Activated CD8-positive, alpha-beta T cell treated with anti-CD3 and anti-CD28 coated beads for 36 hours (primary cell): ENCODE measurements at regions not wholly inside any gene's neighbourhood (a gene's known extent, or its start where the extent isn't known, plus 50 kb on each side); places are given as distances from the start of the nearest gene placed in this dataset.

Source experiments
- ATAC-seq: fragments of 200-7000 bp; cut with Tn5 transposase; one replicate; pipeline ENCODE4 v1.10.0; 2021; ENCODE audit warnings: mild to moderate bottlenecking, moderate library complexity
- CTCF ChIA-PET: fragments of 350-600 bp; sonication (Branson Sonifier 250); formaldehyde crosslinking; loops from one replicate; lab custom pipeline; 2021; ENCODE audit warnings: antibody characterized with exemption; lab: Charles Lee
- POLR2A ChIA-PET: fragments of 350-600 bp; sonication (Branson Sonifier 250); formaldehyde crosslinking; loops from one replicate; lab custom pipeline; 2021; ENCODE audit warnings: antibody characterized with exemption; lab: Charles Lee
- DNase-seq: peaks from one replicate; pipeline ENCODE4 v3.0.0-alpha.2; 2020
- H3K27ac Mint-ChIP-seq: one replicate; pipeline ENCODE4 v1.8.0; 2021; ENCODE audit warnings: mild to moderate bottlenecking, mixed read lengths
- H3K27me3 Mint-ChIP-seq: one replicate; pipeline ENCODE4 v1.8.0; 2021; ENCODE audit warnings: mixed read lengths
- H3K36me3 Mint-ChIP-seq: one replicate; pipeline ENCODE4 v1.8.0; 2021; ENCODE audit warnings: low read depth, mixed read lengths
- H3K4me1 Mint-ChIP-seq: one replicate; pipeline ENCODE4 v1.8.0; 2021; ENCODE audit warnings: low read depth, mixed read lengths
- H3K4me3 Mint-ChIP-seq: one replicate; pipeline ENCODE4 v1.8.0; 2021; ENCODE audit warnings: mild to moderate bottlenecking, moderate library complexity, mixed read lengths
- H3K9me3 Mint-ChIP-seq: one replicate; pipeline ENCODE4 v1.8.0; 2021; ENCODE audit warnings: mixed read lengths
- intact Hi-C: fragments of 100-400 bp; cut with micrococcal nuclease; formaldehyde crosslinking; loops from one replicate; pipeline ENCODE4 v1.10.0; 2022
- TF ChIP-seq, protein P1 (sequence below): fragments of 200-600 bp; IDR thresholded peaks from one replicate; pipeline ENCODE4 v1.8.0; 2022; ENCODE audit warnings: antibody characterized with exemption, mild to moderate bottlenecking

DNA sequence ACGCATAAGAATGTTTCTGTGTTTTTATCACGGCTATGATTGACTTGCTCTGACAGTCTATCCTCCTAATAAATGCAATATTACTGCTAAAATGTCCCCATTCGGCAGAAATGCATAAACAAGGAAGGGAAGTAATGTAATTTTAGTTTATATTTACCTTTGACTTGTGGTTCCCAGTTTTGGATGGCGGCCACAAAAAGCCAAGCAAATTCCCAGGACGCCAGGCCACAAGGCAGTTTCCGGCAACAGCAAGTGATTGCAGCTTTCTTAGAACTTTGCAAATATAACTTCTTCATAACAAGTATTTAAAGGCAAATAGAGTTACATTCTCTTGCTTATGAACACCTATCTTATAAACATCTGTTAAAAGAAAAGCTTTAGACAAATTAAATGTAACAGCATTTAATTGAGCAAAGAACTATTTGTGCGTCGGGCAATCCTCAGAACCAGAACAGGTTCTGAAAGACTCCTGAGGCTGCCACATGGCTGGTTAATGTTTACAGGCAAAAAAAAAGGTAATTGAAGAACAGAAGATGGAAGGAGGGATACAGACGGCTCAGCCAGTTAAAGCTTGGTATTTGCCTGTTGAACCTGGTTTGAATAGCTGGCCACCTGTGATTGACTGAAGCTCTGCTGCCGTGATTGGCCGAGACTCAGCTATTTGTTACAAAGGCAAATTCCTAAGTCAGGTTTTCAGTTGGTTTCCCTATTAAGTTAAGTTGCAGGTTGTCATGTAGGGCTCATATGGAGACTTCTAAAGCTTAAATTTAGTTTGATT lies 80.8 kb downstream of the C21orf91 start:
- Mint-ChIP-seq H3K9me3 (peaks cover 10% of the 10 kb centered on the region), H3K4me1 (peaks cover 22% of the 10 kb centered on the region), H3K27ac (no peak overlapping the region), H3K36me3 (no peaks in the 10 kb centered on the region), H3K27me3 (no peaks in the 10 kb centered on the region), H3K4me3 (no peak overlapping the region)
- DNase-seq (no peak), ATAC-seq (no peak)
- ChIA-PET CTCF (interaction anchor here (1.5 kb wide), 1 partner anchor 186 kb away, joined by 3 read pairs; no protein-coding TSS in a partner anchor), POLR2A (no interaction called here)
- TF ChIP-seq, protein P1, sequence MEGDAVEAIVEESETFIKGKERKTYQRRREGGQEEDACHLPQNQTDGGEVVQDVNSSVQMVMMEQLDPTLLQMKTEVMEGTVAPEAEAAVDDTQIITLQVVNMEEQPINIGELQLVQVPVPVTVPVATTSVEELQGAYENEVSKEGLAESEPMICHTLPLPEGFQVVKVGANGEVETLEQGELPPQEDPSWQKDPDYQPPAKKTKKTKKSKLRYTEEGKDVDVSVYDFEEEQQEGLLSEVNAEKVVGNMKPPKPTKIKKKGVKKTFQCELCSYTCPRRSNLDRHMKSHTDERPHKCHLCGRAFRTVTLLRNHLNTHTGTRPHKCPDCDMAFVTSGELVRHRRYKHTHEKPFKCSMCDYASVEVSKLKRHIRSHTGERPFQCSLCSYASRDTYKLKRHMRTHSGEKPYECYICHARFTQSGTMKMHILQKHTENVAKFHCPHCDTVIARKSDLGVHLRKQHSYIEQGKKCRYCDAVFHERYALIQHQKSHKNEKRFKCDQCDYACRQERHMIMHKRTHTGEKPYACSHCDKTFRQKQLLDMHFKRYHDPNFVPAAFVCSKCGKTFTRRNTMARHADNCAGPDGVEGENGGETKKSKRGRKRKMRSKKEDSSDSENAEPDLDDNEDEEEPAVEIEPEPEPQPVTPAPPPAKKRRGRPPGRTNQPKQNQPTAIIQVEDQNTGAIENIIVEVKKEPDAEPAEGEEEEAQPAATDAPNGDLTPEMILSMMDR, result no peak
- intact Hi-C loops, result no loop called here

DNA sequence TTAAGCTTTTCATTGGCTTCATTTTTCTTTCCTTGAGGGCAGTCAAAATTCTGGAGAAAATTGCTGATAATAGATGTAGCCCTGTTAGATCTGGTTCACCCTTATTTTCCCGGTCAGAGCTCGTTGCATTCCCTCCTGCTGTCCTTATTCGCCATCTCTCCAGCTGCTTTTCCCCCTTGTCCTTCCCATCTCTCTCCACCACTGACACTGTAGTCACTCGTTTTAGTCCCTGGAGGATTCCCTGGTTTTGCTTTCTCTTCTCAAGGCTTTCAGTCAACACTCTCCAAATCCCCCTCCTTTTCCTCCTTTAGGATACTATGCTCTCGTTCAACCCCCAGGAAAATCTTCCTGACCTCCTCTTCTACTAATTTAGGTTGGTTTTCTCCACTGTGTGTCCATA lies 83.1 kb downstream of the C21orf91 start:
- POLR2A ChIA-PET, result no interaction called here
- Mint-ChIP-seq H3K4me3 (no peak overlapping the region), H3K4me1 (peaks cover 6% of the 10 kb centered on the region), H3K9me3 (no peaks in the 10 kb centered on the region), H3K27ac (no peak overlapping the region), H3K36me3 (no peaks in the 10 kb centered on the region), H3K27me3 (no peaks in the 10 kb centered on the region)
- TF ChIP-seq, protein P1, result no peak
- intact Hi-C loops, result no loop called here
- ATAC-seq (no peak), DNase-seq (no peak)
- CTCF ChIA-PET, result no interaction called here

DNA sequence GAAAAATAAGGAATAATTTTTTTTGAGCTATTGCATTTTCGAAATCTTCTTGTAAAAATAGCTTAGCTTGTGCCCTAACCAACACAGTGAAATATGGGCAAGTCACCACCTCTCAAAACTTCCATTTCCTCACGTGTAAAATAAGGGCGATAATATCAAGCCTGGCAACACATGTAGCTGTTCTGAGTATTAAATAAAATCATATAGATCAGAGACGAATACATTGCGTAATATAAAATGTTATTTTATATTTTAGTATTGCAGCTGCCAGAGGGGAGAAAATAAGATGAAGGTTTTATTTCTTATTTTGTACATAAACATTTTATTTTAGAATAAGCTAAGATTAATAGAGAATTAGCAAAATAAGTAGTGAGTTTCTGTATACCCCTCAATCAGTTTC lies 85.9 kb downstream of the C21orf91 start:
- ChIA-PET CTCF (no interaction called here), POLR2A (no interaction called here)
- Mint-ChIP-seq H3K27me3 (no peaks in the 10 kb centered on the region), H3K4me1 (no peaks in the 10 kb centered on the region), H3K36me3 (no peaks in the 10 kb centered on the region), H3K9me3 (no peaks in the 10 kb centered on the region), H3K4me3 (no peak overlapping the region), H3K27ac (no peak overlapping the region)
- intact Hi-C loops, result no loop called here
- ATAC-seq (no peak), DNase-seq (no peak)
- TF ChIP-seq, protein P1, result no peak

DNA sequence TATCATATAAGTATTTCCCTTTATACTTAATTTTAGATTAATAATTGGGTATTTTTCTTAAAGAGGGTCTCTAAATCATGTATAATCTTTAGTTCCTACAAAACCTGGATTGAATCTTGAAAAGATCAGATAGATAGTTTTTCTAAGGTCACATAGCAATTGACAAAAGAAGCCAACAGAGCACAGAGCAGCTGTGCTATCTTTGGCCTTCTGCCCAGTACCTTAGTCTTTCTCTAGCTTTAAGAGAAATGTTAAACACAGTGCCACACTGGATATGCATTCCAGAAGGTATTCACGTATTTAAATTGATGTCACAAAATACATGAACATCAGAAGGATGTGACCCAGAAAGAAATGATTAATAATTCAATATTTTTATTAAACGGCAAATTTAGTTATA lies 86.8 kb downstream of the C21orf91 start:
- POLR2A ChIA-PET, result no interaction called here
- H3K27me3 Mint-ChIP-seq, result no peaks in the 10 kb centered on the region
- H3K36me3 Mint-ChIP-seq, result no peaks in the 10 kb centered on the region
- no peaks in the 10 kb centered on the region for H3K9me3 Mint-ChIP-seq
- H3K4me3 Mint-ChIP-seq, result no peak overlapping the region
- no peak for ATAC-seq
- CTCF ChIA-PET, result no interaction called here
- TF ChIP-seq, protein P1, result no peak
- no peak overlapping the region for H3K27ac Mint-ChIP-seq
- intact Hi-C loops, result no loop called here
- no peak for DNase-seq
- no peaks in the 10 kb centered on the region for H3K4me1 Mint-ChIP-seq

DNA sequence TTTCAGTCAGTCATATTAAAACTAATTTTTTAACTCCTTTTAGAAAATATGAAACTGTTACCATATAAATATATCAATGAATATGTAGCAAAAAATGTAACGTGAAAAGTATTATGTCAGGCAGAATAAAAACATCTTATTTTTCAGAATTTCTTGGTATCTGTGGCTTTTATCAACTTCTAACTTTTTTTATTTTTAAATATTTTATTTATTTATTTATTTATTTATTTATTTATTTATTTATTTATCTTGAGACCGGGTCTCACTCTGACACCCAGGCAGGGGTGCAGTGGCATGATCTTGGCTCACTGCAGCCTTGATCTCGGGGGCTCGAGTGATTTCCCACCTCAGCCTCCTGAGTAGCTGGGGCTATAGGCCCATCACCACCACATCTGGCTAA lies 87.6 kb downstream of the C21orf91 start:
- DNase-seq (no peak), ATAC-seq (no peak)
- H3K36me3 Mint-ChIP-seq, result no peaks in the 10 kb centered on the region
- TF ChIP-seq, protein P1, result no peak
- no peaks in the 10 kb centered on the region for H3K27me3 Mint-ChIP-seq
- no peak overlapping the region for H3K27ac Mint-ChIP-seq
- H3K4me1 Mint-ChIP-seq, result no peaks in the 10 kb centered on the region
- H3K9me3 Mint-ChIP-seq, result no peaks in the 10 kb centered on the region
- no peak overlapping the region for H3K4me3 Mint-ChIP-seq
- intact Hi-C loops, result no loop called here
- ChIA-PET CTCF (no interaction called here), POLR2A (no interaction called here)
